ENCODE measurements at regions not wholly inside any gene's neighbourhood (a gene's known extent, or its start where the extent isn't known, plus 50 kb on each side); places are given as distances from the start of the nearest gene placed in this dataset.

GRCh38 chr4:176964116-176964691 is 171.5 kb upstream of the VEGFC start:
- TF ChIP-seq, protein P1, sequence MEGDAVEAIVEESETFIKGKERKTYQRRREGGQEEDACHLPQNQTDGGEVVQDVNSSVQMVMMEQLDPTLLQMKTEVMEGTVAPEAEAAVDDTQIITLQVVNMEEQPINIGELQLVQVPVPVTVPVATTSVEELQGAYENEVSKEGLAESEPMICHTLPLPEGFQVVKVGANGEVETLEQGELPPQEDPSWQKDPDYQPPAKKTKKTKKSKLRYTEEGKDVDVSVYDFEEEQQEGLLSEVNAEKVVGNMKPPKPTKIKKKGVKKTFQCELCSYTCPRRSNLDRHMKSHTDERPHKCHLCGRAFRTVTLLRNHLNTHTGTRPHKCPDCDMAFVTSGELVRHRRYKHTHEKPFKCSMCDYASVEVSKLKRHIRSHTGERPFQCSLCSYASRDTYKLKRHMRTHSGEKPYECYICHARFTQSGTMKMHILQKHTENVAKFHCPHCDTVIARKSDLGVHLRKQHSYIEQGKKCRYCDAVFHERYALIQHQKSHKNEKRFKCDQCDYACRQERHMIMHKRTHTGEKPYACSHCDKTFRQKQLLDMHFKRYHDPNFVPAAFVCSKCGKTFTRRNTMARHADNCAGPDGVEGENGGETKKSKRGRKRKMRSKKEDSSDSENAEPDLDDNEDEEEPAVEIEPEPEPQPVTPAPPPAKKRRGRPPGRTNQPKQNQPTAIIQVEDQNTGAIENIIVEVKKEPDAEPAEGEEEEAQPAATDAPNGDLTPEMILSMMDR (IDR thresholded peaks at IDR 0.05): peak in 1 of 12 donors; percentile 18
- TF ChIP-seq POLR2A (IDR thresholded peaks at IDR 0.05): no peak

Measured in heart left ventricle (tissue), 13 donors.